Lower leg skin (tissue), 3 donors: ENCODE measurements at regions not wholly inside any gene's neighbourhood (a gene's known extent, or its start where the extent isn't known, plus 50 kb on each side); places are given as distances from the start of the nearest gene placed in this dataset.

Experiments
- POLR2A ChIP-seq, 2 donors: fragments of 450-650 bp; IDR thresholded peaks; one replicate each; pipeline ENCODE4 v1.6.1; 2016 to 2017; ENCODE audit warnings: antibody characterized with exemption in 2 of 2, mild to moderate bottlenecking in 1 of 2, moderate library complexity in 1 of 2
- TF ChIP-seq, protein P1 (sequence below), 3 donors: fragments of 450-650 bp; IDR thresholded peaks; one replicate each; pipeline ENCODE4 v1.5.1; 2016; ENCODE audit warnings: antibody characterized with exemption in 3 of 3, mild to moderate bottlenecking in 3 of 3, moderate library complexity in 2 of 3

- TF ChIP-seq, protein P1, sequence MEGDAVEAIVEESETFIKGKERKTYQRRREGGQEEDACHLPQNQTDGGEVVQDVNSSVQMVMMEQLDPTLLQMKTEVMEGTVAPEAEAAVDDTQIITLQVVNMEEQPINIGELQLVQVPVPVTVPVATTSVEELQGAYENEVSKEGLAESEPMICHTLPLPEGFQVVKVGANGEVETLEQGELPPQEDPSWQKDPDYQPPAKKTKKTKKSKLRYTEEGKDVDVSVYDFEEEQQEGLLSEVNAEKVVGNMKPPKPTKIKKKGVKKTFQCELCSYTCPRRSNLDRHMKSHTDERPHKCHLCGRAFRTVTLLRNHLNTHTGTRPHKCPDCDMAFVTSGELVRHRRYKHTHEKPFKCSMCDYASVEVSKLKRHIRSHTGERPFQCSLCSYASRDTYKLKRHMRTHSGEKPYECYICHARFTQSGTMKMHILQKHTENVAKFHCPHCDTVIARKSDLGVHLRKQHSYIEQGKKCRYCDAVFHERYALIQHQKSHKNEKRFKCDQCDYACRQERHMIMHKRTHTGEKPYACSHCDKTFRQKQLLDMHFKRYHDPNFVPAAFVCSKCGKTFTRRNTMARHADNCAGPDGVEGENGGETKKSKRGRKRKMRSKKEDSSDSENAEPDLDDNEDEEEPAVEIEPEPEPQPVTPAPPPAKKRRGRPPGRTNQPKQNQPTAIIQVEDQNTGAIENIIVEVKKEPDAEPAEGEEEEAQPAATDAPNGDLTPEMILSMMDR (IDR thresholded peaks at IDR 0.05) = no peak
- no peak for TF ChIP-seq POLR2A (IDR thresholded peaks at IDR 0.05)
Observed at GRCh38 chr1:90779573-90779972, 62.5 kb upstream of the BARHL2 start.
